Osteoblast (primary cell): ENCODE measurements at regions not wholly inside any gene's neighbourhood (a gene's known extent, or its start where the extent isn't known, plus 50 kb on each side); places are given as distances from the start of the nearest gene placed in this dataset.

Source experiments
- DNase-seq: peaks from one replicate; pipeline ENCODE4 v3.0.0; 2011; ENCODE audit warnings: low spot score, mixed read lengths; ENCODE audit not compliant: insufficient read length; ENCODE audit errors: missing footprints
- H2AFZ ChIP-seq: 2 replicates; pipeline ENCODE4 v1.6.0; 2011; ENCODE audit warnings: mild to moderate bottlenecking, low read length
- H3K27ac ChIP-seq: 2 replicates; pipeline ENCODE4 v1.5.1; 2011; ENCODE audit warnings: mild to moderate bottlenecking, low read depth, low read length, moderate library complexity
- H3K27me3 ChIP-seq: 2 replicates; pipeline ENCODE4 v1.6.0; 2012; ENCODE audit warnings: mild to moderate bottlenecking, control low read depth, inconsistent platforms, low read length, moderate library complexity; ENCODE audit not compliant: insufficient read depth
- H3K36me3 ChIP-seq: 2 replicates; pipeline ENCODE4 v1.5.1; 2011; ENCODE audit warnings: mild to moderate bottlenecking, low read length, control low read depth, moderate library complexity; ENCODE audit not compliant: insufficient read depth
- H3K4me1 ChIP-seq: 2 replicates; pipeline ENCODE4 v1.5.1; 2011; ENCODE audit warnings: mild to moderate bottlenecking, low read length, control low read depth, moderate library complexity; ENCODE audit not compliant: insufficient read depth
- H3K4me2 ChIP-seq: 2 replicates; pipeline ENCODE4 v1.6.0; 2011; ENCODE audit warnings: mild to moderate bottlenecking, low read length; ENCODE audit not compliant: insufficient read depth
- H3K4me3 ChIP-seq: fragments of 200-600 bp; sonication (generic); 3 replicates; pipeline ENCODE4 v1.5.1; 2012; ENCODE audit warnings: mild to moderate bottlenecking, low read length, inconsistent platforms; ENCODE audit not compliant: insufficient read depth
- H3K79me2 ChIP-seq: 2 replicates; pipeline ENCODE4 v1.6.0; 2012; ENCODE audit warnings: mild to moderate bottlenecking, low read length, control low read depth, inconsistent platforms; ENCODE audit not compliant: insufficient read depth
- H3K9me3 ChIP-seq: 2 replicates; pipeline ENCODE4 v1.5.1; 2011; ENCODE audit warnings: low read depth, low read length, control low read depth
- H4K20me1 ChIP-seq: 2 replicates; pipeline ENCODE4 v1.6.0; 2012; ENCODE audit warnings: mild to moderate bottlenecking, low read length, control low read depth; ENCODE audit not compliant: insufficient read depth
- CTCF ChIP-seq: IDR thresholded peaks from 2 replicates; pipeline ENCODE4 v1.5.1; 2011; ENCODE audit warnings: mild to moderate bottlenecking, low read depth, low read length, moderate library complexity; ENCODE audit errors: extremely low read depth

- H3K4me2 ChIP-seq: no peak overlapping the region
- H3K27me3 ChIP-seq: no peaks in the 10 kb centered on the region
- H3K4me3 ChIP-seq: no peak overlapping the region
- no peaks in the 10 kb centered on the region for H4K20me1 ChIP-seq
- no peak for TF ChIP-seq CTCF
- no peaks in the 10 kb centered on the region for H3K36me3 ChIP-seq
- DNase-seq: no peak
- H3K27ac ChIP-seq: no peak overlapping the region
- no peak overlapping the region for H2AFZ ChIP-seq
- no peaks in the 10 kb centered on the region for H3K9me3 ChIP-seq
- no peaks in the 10 kb centered on the region for H3K79me2 ChIP-seq
- H3K4me1 ChIP-seq: no peaks in the 10 kb centered on the region
Measured at GRCh38 chr20:60362531-60362930, 404.3 kb downstream of the CDH26 start.

GRCh38 chr20:60363698-60364097 lies 405.5 kb downstream of the CDH26 start:
- no peak overlapping the region for H3K4me3 ChIP-seq
- no peaks in the 10 kb centered on the region for H3K36me3 ChIP-seq
- H3K4me2 ChIP-seq: no peak overlapping the region
- no peak for DNase-seq
- no peaks in the 10 kb centered on the region for H3K4me1 ChIP-seq
- TF ChIP-seq CTCF: no peak
- H3K9me3 ChIP-seq: no peaks in the 10 kb centered on the region
- no peaks in the 10 kb centered on the region for H3K27me3 ChIP-seq
- no peaks in the 10 kb centered on the region for H4K20me1 ChIP-seq
- H3K79me2 ChIP-seq: no peaks in the 10 kb centered on the region
- no peak overlapping the region for H2AFZ ChIP-seq
- no peak overlapping the region for H3K27ac ChIP-seq

- no peak overlapping the region for H2AFZ ChIP-seq
- H4K20me1 ChIP-seq: no peaks in the 10 kb centered on the region
- no peaks in the 10 kb centered on the region for H3K4me1 ChIP-seq
- TF ChIP-seq CTCF: no peak
- H3K79me2 ChIP-seq: no peaks in the 10 kb centered on the region
- DNase-seq: no peak
- no peak overlapping the region for H3K4me2 ChIP-seq
- no peak overlapping the region for H3K4me3 ChIP-seq
- no peaks in the 10 kb centered on the region for H3K27me3 ChIP-seq
- H3K9me3 ChIP-seq: no peaks in the 10 kb centered on the region
- no peaks in the 10 kb centered on the region for H3K36me3 ChIP-seq
- no peak overlapping the region for H3K27ac ChIP-seq
Measured at GRCh38 chr20:60365064-60365666, 406.9 kb downstream of the CDH26 start.

- no peaks in the 10 kb centered on the region for H3K27me3 ChIP-seq
- no peaks in the 10 kb centered on the region for H3K79me2 ChIP-seq
- H3K4me1 ChIP-seq: no peaks in the 10 kb centered on the region
- no peak overlapping the region for H2AFZ ChIP-seq
- no peak overlapping the region for H3K27ac ChIP-seq
- H3K9me3 ChIP-seq: no peaks in the 10 kb centered on the region
- TF ChIP-seq CTCF: no peak
- H3K4me3 ChIP-seq: no peak overlapping the region
- H4K20me1 ChIP-seq: no peaks in the 10 kb centered on the region
- H3K4me2 ChIP-seq: no peak overlapping the region
- no peak for DNase-seq
- no peaks in the 10 kb centered on the region for H3K36me3 ChIP-seq
Measured at GRCh38 chr20:60365882-60366281, 407.7 kb downstream of the CDH26 start.
